OCI-LY7 (cell line): ENCODE measurements at regions not wholly inside any gene's neighbourhood (a gene's known extent, or its start where the extent isn't known, plus 50 kb on each side); places are given as distances from the start of the nearest gene placed in this dataset.

Experiments used
- BruUV-seq: library from RNA; stranded (reverse); fragments of 400-500 nt; replicated peaks from 2 replicates; lab custom pipeline; 2021; lab: Mats Ljungman, UMichigan
- CTCF ChIA-PET: fragments of 300-600 bp; sonication (Branson Sonifier 250); formaldehyde crosslinking; loops from one replicate; lab custom pipeline; 2022; ENCODE audit warnings: antibody characterized with exemption; ENCODE audit not compliant: unreplicated experiment; lab: Charles Lee
- POLR2A ChIA-PET: fragments of 300-600 bp; sonication (Branson Sonifier 250); formaldehyde crosslinking; loops from one replicate; lab custom pipeline; 2022; ENCODE audit warnings: antibody characterized with exemption; lab: Charles Lee
- DNase-seq: peaks from one replicate; pipeline ENCODE4 v3.0.0-alpha.2; 2015; ENCODE audit warnings: low spot score
- H2AFZ ChIP-seq: fragments of 200-600 bp; sonication (generic), shearing (Covaris generic); 2 replicates; pipeline ENCODE4 v1.6.1; 2014; ENCODE audit warnings: mild to moderate bottlenecking, antibody characterized with exemption, low read length, moderate library complexity
- H3K27ac ChIP-seq: fragments of 200-600 bp; sonication (generic); 2 replicates; pipeline ENCODE4 v1.5.1; 2014; ENCODE audit warnings: mixed run types, low read depth, mild to moderate bottlenecking, moderate library complexity, low read length, inconsistent platforms; ENCODE audit not compliant: poor library complexity, severe bottlenecking
- H3K36me3 ChIP-seq: fragments of 200-600 bp; sonication (generic); 2 replicates; pipeline ENCODE4 v1.6.1; 2014; ENCODE audit warnings: mild to moderate bottlenecking, antibody characterized with exemption, low read length, moderate library complexity, mixed read lengths; ENCODE audit not compliant: insufficient read depth
- H3K4me1 ChIP-seq: fragments of 200-600 bp; sonication (generic); 2 replicates; pipeline ENCODE4 v1.5.1; 2014; ENCODE audit warnings: mild to moderate bottlenecking, low read length; ENCODE audit not compliant: insufficient read depth, poor library complexity, severe bottlenecking
- H3K4me2 ChIP-seq: fragments of 200-600 bp; sonication (generic); 2 replicates; pipeline ENCODE4 v1.6.1; 2014; ENCODE audit warnings: mild to moderate bottlenecking, low read length
- H3K4me3 ChIP-seq: fragments of 200-600 bp; sonication (generic); 2 replicates; pipeline ENCODE4 v1.5.1; 2014; ENCODE audit warnings: mild to moderate bottlenecking, low read depth, low read length; ENCODE audit not compliant: poor library complexity, severe bottlenecking
- H3K79me2 ChIP-seq: fragments of 200-600 bp; sonication (generic); 2 replicates; pipeline ENCODE4 v1.6.1; 2016; ENCODE audit warnings: low read depth, mild to moderate bottlenecking, low read length, moderate library complexity, mixed read lengths; ENCODE audit not compliant: insufficient read depth
- H3K9me2 ChIP-seq: fragments of 200-600 bp; sonication (generic); 2 replicates; pipeline ENCODE4 v1.6.1; 2016; ENCODE audit warnings: mild to moderate bottlenecking, low read length, mixed read lengths; ENCODE audit not compliant: insufficient read depth
- H3K9me3 ChIP-seq: fragments of 200-600 bp; sonication (generic); 2 replicates; pipeline ENCODE4 v1.6.1; 2014; ENCODE audit warnings: mild to moderate bottlenecking, mixed run types, low read length, mixed read lengths
- H4K20me1 ChIP-seq: fragments of 200-600 bp; sonication (generic); 2 replicates; pipeline ENCODE4 v1.6.1; 2014; ENCODE audit warnings: mild to moderate bottlenecking, antibody characterized with exemption, low read length, moderate library complexity, mixed read lengths; ENCODE audit not compliant: insufficient read depth
- EZH2phosphoT487 ChIP-seq: fragments of 200-600 bp; sonication (generic); IDR thresholded peaks from 2 replicates; pipeline ENCODE4 v1.6.1; 2018; ENCODE audit warnings: low read depth, borderline replicate concordance, mild to moderate bottlenecking, mixed run types, antibody characterized with exemption, low read length, moderate library complexity, mixed read lengths
- intact Hi-C: fragments of 100-400 bp; cut with micrococcal nuclease; formaldehyde crosslinking; loops from one replicate; pipeline ENCODE4 v1.10.0; 2022; ENCODE audit not compliant: unreplicated experiment
- TF ChIP-seq, protein P1 (sequence below): fragments of 200-600 bp; sonication (generic); conservative IDR thresholded peaks from 2 replicates; pipeline ENCODE4 v1.5.1; 2014; ENCODE audit warnings: mild to moderate bottlenecking, antibody characterized with exemption, low read length, moderate library complexity, mixed read lengths

GRCh38 chr3:177771780-177772179 is 574.5 kb upstream of the TBL1XR1 start:
- Histone ChIP-seq H3K4me1 (peaks cover 6% of the 10 kb centered on the region), H3K27ac (no peak overlapping the region), H3K9me3 (no peaks in the 10 kb centered on the region), H4K20me1 (no peaks in the 10 kb centered on the region), H3K4me2 (no peak overlapping the region), H3K36me3 (no peaks in the 10 kb centered on the region), H2AFZ (no peak overlapping the region), H3K4me3 (no peak overlapping the region), H3K79me2 (no peaks in the 10 kb centered on the region), H3K9me2 (no peaks in the 10 kb centered on the region)
- intact Hi-C loops, result loop anchor here (10.0 kb wide), 2 partner anchors 397 to 727 kb away; no protein-coding TSS in a partner anchor
- ChIA-PET POLR2A (interaction anchor here (0.7 to 1.0 kb wide), 4 partner anchors 12 to 814 kb away, joined by 3 read pairs; no protein-coding TSS in a partner anchor), CTCF (no interaction called here)
- no TSS peak for BruUV-seq
- no peak for TF ChIP-seq EZH2phosphoT487
- TF ChIP-seq, protein P1, sequence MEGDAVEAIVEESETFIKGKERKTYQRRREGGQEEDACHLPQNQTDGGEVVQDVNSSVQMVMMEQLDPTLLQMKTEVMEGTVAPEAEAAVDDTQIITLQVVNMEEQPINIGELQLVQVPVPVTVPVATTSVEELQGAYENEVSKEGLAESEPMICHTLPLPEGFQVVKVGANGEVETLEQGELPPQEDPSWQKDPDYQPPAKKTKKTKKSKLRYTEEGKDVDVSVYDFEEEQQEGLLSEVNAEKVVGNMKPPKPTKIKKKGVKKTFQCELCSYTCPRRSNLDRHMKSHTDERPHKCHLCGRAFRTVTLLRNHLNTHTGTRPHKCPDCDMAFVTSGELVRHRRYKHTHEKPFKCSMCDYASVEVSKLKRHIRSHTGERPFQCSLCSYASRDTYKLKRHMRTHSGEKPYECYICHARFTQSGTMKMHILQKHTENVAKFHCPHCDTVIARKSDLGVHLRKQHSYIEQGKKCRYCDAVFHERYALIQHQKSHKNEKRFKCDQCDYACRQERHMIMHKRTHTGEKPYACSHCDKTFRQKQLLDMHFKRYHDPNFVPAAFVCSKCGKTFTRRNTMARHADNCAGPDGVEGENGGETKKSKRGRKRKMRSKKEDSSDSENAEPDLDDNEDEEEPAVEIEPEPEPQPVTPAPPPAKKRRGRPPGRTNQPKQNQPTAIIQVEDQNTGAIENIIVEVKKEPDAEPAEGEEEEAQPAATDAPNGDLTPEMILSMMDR, result no peak
- no peak for DNase-seq

DNA sequence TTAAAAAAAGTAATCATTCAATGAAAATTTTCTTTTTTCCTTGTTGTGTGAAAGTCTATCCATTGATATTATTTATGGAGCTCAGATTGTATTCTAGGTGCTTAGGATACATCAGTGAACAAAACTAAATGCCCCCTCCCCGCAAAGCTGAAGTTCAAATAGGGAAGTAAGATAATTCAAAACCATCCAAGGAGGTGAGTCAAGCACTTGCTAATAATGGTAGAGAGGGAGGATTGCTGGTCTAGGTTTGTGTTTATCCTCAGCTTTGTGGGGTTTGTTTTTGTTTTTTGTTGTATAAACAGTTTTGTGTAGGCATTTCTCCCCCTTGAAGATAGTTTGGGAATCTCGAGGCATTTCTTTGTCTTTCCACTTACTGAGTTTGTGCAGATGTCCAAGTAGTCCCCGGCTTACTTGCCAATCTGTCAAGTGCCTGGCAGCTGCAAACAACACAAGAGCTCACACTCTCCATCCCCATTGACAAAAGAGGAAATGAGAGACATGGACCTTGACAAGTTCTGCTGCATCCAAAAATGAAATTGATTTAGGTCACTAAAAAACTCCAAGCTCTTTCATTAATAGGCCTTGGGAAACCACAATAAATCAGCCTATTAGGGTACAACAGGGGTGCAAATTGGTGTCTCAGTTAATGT is 575.8 kb upstream of the TBL1XR1 start:
- CTCF ChIA-PET, result interaction anchor here (0.5 kb wide), 1 partner anchor 1173 kb away, joined by 3 read pairs; no protein-coding TSS in a partner anchor
- no TSS peak for BruUV-seq
- TF ChIP-seq, protein P1, result no peak
- no peak for TF ChIP-seq EZH2phosphoT487
- Histone ChIP-seq H3K36me3 (no peaks in the 10 kb centered on the region), H3K9me2 (no peaks in the 10 kb centered on the region), H3K9me3 (no peaks in the 10 kb centered on the region), H3K27ac (no peak overlapping the region), H3K4me3 (no peak overlapping the region), H3K4me2 (no peak overlapping the region), H3K79me2 (no peaks in the 10 kb centered on the region), H3K4me1 (peaks cover 7% of the 10 kb centered on the region), H2AFZ (no peak overlapping the region), H4K20me1 (no peaks in the 10 kb centered on the region)
- intact Hi-C loops, result loop anchor here (10.0 kb wide), 2 partner anchors 398 to 728 kb away; no protein-coding TSS in a partner anchor
- peak; percentile 19 for DNase-seq
- POLR2A ChIA-PET, result interaction anchor here (0.6 to 0.8 kb wide), 2 partner anchors 10 to 25 kb away, joined by 3 read pairs; no protein-coding TSS in a partner anchor

DNA sequence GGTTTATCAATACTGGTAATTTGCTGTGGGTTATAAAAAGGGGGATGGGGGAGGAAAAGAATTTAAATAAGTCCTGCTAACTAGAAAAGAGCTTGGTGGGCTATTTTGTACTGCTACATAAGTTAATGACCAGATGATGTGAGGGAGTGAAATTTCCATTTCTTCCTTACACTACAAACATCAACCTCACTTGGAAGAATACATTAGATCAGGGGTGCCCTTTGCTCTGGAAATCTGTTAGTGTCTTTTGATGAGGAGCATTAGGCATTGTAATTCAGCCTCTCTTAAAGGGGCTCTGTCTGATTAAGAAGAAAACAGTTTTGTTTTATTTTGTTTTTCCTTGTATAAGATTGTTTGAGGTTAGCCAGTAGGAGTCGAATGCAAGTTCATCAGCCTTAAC is 576.4 kb upstream of the TBL1XR1 start:
- Histone ChIP-seq H3K4me2 (no peak overlapping the region), H3K9me2 (no peaks in the 10 kb centered on the region), H4K20me1 (no peaks in the 10 kb centered on the region), H3K9me3 (no peaks in the 10 kb centered on the region), H3K4me3 (no peak overlapping the region), H2AFZ (no peak overlapping the region), H3K27ac (no peak overlapping the region), H3K36me3 (no peaks in the 10 kb centered on the region), H3K4me1 (peaks cover 14% of the 10 kb centered on the region), H3K79me2 (no peaks in the 10 kb centered on the region)
- DNase-seq, result no peak
- no TSS peak for BruUV-seq
- ChIA-PET CTCF (no interaction called here), POLR2A (interaction anchor here (0.5 to 0.8 kb wide), 3 partner anchors 10 to 121 kb away, joined by 3 to 4 read pairs (median 3); no protein-coding TSS in a partner anchor)
- TF ChIP-seq EZH2phosphoT487, result no peak
- TF ChIP-seq, protein P1, result no peak
- intact Hi-C loops, result loop anchor here (10.0 kb wide), 2 partner anchors 399 to 729 kb away; no protein-coding TSS in a partner anchor
